Skin of body (tissue), 1 donor: ENCODE measurements at regions not wholly inside any gene's neighbourhood (a gene's known extent, or its start where the extent isn't known, plus 50 kb on each side); places are given as distances from the start of the nearest gene placed in this dataset.

Experiments
- DNase-seq: peaks from one replicate; lab custom pipeline; 2025; lab: John Stamatoyannopoulos, UW

DNA sequence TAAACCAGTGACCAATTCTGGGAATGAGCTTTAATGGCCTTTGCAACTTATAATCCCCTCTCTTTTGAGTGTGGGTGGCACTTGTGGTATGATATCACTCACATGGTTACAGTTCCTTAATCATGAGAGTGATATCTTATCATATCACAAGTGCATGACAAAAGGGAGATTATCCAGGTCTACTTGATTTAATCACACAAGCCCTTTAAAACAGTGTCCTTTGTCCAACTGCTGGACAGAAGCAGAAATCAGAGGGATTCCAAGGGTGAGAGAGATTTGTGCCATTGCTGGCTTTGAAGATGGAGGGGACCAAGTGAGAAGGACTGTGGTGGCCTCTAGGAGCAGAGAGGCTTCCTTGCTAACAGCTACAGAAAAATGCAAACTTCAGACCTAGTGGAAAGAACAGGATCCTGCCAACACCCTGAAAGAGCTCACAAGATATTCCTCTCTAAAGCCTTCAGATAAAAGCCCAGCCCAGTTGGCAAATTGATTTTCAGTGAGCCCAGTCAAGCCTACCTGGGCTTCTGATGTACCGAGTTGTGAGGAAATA is 279.0 kb upstream of the TLE4 start:
- DNase-seq: no peak

DNA sequence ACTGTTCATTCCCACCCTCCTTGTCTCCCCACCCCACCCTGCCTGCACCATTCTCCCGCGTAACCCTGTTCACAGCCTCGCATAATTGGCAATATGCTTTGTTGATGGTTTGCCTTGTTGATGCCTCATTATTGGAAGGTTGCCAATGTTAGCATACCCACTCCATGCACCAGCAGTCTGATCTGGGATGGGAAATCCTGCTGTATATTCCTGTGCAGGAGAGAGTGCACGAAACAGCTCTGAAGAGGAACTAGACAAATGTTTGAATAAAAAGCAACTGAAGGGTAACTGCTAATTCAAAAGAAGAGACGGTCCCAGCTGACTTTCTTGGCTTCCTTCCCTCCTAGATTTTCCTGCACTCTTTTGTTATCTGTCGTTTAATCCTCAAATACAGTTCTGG is 271.7 kb upstream of the TLE4 start:
- no peak for DNase-seq

DNA sequence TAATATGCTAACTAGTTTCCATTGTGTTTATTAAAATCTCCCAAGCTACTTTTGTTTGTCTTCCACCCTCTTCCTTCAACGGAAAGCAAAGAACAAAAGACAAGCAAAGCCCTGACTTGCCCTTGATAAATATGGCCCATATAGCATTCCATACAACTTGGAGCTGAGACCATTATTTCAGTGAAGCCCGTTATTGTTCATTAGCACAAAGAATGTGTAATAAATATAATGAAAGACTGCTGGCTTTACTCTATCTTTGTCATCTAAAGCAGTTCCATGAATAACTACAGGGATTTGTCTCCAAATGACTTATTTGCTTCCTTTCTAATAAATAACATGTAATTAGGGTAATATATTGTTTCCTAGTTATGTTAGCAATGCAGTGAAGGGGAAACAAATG is 270.7 kb upstream of the TLE4 start:
- no peak for DNase-seq

DNA sequence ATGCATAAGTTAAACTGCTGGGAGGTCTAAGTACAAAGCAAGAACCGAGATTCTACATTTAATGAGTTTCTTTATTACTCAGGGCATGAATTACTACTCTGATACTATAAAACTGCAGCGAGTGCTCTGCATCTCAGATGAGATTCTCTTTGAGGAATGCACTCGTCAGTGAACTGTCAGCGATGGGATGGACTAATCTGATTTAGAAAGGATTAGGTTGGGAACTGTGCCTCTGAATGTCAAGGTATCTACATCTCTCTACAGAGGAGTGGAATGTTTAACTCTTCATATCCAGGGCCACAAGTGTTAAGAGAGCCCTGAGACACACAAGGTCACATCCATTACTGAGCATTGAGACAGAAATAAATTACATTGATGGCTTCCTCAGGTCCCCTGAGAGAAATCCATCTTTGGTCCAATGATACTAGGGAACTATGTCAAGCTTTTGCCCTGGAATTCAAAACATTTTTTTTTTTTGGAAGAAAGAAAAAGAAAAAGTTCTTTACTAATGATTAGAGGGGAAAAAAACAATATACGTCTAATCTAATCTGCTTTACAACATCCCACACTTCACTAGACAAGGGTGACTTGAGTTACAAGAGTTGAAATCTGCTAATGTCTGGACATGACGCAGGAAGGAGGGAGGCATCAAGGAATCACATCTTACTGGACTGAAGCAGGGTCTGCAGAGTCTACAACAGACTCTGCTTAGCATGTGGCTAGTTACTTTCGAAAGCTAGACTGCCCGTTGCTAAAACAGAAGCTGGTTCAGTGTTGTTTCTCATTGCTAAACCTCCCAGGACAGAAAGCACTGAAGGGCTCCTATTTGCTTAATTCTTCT is 270.0 kb upstream of the TLE4 start:
- DNase-seq: no peak

DNA sequence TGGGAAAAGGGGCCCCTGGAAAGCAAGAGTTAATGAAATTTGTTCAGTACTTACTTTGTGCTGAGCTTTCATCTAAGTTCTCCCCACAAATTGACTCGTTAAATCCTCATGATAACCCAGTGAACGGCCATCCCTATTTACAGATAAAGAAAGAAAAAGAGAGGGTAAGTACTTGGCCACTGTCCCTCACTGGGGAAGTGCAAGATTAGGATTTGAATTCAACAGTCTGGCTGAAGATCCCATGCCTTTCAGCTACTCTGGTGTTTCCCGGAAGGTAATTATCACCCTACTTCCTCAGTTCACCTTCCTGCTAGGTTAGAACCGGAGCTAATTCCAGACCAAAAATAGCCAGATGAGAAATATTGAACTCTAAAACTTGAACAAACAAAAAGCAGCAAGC is 269.2 kb upstream of the TLE4 start:
- DNase-seq: no peak

DNA sequence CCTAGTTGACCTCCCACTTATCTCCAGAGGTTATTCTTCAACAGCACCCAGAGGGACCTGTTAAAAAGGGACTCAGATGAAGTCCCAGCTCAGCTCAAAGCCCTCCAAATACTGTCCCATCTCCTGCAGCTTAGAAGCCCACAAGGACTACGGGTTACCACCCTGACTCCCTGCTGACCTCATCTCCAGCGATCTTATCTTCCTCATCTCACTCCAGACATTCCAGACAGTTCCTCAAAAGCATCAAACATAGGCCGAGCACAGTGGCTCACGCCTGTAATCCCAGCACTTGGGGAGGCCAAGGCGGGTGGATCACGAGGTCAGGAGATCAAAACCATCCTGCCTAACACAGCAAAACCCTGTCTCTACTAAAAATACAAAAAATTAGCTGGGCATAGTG is 263.8 kb upstream of the TLE4 start:
- no peak for DNase-seq

DNA sequence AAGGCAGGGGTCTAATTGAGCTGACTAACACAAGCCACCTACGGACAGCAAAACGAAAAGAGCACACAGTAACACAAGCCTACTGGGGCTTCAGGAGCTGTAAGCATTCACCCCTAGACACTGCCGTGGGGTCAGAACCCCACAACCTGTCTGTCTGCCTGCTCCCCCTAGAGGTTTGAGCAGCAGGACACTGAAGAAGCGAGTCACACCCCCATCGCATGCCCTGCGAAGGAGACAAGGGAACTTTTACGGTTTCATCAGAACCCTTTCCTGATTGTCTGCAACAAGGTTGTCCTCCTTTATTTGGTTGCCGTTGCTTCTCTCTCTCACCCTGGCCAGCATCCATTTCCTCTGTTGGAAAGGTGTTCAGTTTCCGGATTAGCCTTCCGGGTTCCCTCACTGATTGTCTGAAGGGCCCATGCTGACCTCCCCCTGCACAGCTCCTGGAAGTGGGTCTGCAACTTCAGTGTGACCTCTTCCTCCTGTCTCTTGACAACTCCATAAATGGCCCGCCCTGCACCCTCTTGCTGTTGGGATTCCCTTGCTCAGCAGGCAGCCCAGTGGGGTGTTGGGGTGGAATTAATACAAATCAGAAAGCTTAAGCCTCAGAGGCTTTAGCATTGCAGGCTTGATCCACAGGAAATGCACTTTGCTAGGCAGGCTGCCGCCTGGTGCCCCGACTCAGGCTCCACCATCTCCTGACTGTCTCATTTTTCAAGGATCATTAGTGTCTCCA is 258.9 kb upstream of the TLE4 start:
- no peak for DNase-seq

DNA sequence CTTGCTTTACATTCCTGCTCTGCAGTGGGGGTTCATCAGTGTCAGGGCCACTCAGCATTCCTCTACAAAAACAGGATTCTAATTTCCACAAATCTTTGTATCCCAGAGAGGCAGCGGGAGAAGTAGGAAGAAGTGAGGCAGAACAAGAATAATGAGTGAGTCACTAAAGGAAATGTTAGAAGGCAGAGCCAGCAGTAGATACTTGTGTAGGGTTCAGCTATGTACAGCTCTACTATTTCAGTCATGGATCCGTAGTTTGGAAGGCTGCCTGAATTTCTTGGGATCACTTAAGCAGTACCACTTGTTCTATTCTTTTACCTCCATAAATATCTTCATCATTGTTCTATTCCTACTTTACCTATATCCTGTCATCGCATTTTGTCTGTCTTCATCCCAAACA is 246.3 kb upstream of the TLE4 start:
- no peak for DNase-seq

DNA sequence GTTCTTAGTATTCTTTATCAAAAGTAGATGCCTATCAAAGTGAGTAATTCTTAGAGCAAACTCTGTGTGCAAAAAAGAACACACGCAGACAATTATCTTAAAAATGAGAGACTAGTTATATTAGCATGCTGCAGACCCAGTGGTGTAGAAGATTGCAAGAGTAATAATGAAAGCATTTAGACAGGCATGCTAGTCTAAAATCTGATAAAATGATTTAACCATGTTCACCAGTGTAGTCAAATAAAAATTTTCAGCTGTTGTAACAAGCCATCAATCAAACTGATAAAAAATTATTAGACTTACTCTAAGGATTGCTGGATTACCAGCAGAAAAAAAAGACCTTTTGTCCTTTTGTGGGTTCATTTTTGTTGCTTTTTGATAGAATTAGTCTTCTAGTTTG is 241.9 kb upstream of the TLE4 start:
- DNase-seq: no peak

DNA sequence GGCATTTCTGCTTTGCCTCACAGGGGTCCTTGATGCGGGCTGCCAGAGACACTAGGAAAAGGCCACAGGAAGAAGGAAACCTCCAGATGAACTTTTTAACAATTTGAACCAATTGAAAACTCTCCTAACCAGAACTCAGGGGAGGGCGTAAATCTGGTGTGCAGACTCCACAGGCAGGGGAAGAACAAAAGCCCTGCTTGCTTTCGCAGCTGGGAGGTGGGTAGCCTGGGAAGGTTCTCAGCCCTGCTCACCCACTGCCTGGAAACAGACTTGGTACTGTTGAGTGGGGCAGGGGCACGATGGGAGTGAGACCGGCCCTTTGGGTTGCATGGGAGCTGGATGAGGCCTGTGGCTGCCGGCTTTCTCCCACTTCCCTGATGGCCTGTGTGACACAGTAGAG is 237.8 kb upstream of the TLE4 start:
- DNase-seq: no peak

DNA sequence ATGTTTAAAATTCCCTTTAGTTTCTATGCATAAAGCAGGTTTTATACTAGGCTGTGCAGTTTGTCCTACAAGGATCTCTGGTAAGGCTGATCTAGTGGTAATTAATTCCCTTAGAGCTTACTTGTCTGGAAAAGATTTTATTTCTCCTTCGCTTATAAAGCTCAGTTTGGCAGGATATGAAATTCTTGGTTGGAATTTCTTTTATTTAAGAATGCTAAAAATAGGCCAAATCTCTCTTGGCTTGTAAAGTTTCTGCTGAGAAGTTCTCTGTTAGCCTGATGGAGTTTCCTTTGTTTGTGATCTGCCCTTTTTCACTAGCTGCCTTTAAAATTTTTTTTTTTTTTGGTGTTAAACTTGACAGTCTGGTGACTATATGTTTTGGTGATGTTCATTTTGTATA is 237.1 kb upstream of the TLE4 start:
- no peak for DNase-seq

DNA sequence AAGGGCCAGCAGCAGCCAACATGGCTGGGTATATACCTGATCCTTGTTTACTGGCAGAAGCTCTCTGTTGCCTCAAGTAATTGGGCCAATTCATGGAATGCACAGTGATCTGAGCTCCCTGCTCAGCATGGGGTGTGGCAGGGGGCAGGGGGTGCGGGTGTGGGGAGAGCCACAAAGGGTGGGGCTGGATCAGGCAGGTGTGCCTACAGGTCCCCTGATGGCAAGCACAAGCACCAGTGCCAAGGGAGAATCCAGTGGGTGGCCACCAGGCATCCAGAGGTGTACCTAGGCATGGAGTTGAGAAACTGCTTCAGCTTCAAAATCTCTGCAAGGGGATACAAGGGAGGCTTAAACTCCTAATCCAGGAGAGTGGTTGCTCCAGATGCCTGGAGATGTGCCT is 235.8 kb upstream of the TLE4 start:
- no peak for DNase-seq

DNA sequence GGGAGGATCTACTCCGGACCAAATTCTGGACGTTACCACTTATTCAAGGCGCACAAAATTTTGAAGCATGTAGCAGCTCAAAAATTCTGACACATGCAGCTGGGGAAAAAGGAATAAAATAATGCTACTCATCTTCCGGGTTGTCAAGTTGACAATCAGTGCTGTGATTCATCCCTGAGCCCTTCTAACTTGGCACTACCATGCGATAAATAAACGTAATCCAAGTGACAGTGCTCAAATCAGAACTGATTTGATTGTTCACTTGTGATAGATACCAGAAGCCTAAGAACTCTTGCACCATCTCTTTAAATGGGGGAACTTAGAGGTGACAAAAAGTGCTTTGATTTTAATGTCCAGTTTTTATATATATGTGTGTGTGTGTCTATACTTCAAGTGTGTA is 230.2 kb upstream of the TLE4 start:
- no peak for DNase-seq

DNA sequence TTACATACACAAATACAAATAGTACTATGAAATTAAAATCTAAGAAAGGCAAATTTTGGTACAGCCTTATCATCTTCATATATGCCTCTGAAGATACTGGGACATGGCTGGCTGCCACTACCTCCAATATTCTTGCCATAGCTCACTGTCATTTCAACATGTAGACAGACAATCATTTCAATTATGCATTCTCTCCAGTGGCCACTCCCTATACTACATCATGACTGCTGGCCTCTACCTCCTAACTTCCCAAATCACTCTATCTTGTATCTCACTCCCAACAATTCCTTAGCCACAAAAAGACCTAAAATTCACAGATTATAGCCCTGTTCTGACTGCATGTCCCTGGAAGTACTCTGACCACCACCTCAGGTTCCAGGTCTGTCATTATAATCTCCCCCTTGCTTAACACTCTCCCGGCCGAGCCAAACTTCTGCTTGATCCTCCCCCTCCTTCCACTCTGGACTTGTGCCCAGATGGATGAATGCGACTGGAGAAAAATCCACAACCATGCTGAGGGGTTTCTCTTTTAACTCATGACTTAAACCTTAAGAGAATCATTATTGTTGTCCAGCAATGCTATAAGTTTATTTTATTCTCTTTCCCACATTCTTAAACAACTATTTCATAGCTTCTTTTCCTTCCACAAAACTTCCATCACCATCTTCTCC is 225.3 kb upstream of the TLE4 start:
- no peak for DNase-seq

DNA sequence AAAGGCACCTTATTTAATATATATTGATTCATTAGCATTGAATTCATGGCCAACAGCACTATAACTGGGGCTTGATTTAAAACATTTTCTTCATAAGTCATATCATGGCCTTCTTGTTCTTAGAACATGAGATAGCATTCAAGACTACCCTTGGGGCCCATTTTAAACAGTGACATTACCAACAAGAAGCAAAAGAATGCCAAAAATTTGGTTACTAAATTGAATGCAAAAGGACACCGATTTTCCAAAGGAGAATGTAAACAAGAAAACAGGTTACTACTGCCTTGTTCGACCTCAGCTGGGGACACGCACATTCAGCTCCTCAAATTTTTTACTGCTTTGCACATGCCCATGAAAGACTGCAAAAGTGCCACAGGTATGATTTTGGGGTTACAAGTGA is 219.4 kb upstream of the TLE4 start:
- no peak for DNase-seq

DNA sequence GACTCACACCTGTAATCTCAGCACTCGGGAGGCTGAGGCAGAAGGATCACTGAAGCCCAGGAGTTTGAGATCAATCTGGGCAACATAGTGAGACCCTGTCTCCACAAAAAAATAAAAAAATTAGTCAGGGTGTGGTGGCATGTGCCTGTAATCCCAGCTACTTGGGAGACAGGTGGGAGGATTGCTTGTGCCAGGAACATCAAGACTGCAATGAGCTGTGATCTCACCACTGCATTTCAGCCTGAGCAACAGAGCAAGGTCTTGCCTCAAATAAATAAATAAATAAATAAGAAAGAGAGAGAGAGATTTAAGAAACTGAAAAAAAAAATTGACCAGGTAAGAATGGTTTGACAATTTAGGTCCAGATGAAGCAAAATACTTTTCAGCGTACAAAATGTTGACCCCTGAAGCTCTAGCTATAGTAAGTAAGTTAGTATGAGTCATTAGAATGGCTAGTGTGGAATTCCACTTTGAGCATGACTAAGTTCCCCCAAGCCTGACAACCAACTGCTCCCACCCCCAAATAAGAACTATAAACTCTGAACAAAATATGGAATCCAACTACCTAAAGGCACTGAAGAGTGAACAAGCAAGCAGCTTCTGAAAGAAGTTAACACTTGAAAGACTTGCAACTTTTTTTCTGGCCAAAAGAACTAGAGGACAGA is 217.8 kb upstream of the TLE4 start:
- no peak for DNase-seq

DNA sequence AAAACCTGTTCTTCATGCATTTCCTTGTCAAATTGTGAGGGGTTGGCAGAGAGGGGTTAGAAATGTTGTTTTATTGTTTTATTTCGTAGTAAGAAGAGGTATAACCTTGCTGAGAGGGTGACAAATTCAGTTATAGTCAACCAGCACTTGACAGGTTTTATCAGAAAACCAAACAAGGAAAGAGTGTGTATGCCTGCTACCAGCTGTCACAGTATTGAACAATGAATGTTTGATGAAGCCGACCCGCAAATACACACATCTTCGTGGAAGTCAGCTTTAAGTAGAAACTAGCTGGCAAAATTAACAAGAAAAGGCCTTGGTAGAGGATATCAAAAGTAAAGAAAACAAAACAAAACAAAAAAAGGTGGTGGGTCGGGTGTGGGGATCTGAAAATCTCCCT is 214.6 kb upstream of the TLE4 start:
- DNase-seq: no peak

DNA sequence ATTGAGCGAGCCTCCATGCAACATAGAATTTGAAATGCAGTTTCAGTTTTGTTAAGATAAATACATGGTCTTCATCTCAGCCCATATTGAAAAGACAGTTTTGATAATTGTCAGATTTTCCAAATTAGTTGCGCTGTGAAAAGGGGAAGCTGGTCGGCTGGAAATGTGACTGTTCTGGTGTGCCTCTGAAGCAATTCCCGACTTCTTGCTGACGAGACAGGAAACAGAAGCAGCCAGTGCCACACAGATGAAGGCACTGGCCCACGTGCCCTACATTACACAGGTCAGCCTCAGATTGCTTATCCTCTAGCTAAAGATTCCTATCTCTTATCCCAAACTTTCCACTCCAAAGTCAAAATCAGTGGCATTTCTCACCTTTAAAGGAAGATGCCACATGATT is 214.1 kb upstream of the TLE4 start:
- DNase-seq: no peak

DNA sequence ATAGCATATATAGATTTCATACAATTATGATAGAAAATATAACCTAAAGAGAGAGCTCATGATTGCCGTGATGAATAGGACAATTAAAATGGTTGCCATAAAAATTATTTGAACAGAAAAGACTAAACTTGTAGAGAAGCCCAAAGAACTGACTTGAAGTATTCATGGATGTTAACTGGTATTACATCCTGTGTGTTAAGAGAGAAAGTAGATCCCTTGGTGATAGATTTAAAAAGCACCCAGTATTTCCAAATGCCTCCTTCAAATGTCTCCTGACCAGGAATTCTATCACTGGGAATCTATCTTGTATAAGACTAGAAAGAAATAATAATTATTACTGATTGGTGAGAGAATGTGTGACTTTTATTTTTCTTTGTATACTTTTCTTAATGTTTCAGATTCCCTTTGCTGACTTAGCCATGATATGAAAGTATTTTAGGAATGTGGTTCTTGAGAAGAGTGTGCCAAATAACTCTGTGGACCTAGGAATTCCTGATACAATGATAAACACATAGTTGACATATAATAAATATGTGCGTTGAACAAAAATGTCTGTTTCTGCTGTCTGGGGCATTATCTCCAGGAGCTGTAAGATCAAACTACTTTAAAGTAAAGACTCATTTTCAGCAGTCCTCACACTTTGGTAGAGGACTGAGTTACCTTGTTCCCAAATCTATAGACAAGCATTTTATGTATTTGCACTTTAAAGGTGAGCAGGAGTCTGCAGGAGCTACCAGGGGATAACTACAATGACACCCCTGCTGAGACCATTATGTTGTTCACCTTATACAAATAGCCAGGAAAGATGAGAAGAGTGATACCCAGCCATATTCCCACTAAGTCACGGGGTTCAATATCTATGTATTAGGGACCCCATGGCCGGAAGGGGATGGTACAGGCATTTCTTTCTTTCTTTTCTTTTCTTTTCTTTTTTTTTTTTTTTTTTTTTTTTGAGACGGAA is 211.1 kb upstream of the TLE4 start:
- DNase-seq: no peak
